GM12864 (cell line): ENCODE measurements at regions not wholly inside any gene's neighbourhood (a gene's known extent, or its start where the extent isn't known, plus 50 kb on each side); places are given as distances from the start of the nearest gene placed in this dataset.

Experiments
- DNase-seq: peaks from one replicate; pipeline ENCODE4 v3.0.0-alpha.2; 2011; ENCODE audit warnings: low read depth
- H3K4me3 ChIP-seq: 2 replicates; pipeline ENCODE4 v1.5.1; 2011; ENCODE audit warnings: mild to moderate bottlenecking, low read depth, low read length, control low read depth
- CTCF ChIP-seq: IDR thresholded peaks from 2 replicates; pipeline ENCODE4 v1.5.1; 2011; ENCODE audit warnings: low read depth, mild to moderate bottlenecking, moderate library complexity, low read length, control low read depth, inconsistent platforms; ENCODE audit errors: missing control alignments

GRCh38 chr20:40551125-40551530 lies 137.9 kb downstream of the MAFB start:
- no peak for DNase-seq
- no peak for TF ChIP-seq CTCF

GRCh38 chr20:40547483-40548091 lies 141.4 kb downstream of the MAFB start:
- DNase-seq: no peak
- no peak overlapping the region for H3K4me3 ChIP-seq
- TF ChIP-seq CTCF: no peak

More at GRCh38 chr20:40551125-40551530, 137.9 kb downstream of the MAFB start:
- no peak overlapping the region for H3K4me3 ChIP-seq

- H3K4me3 ChIP-seq: no peak overlapping the region
Observed at GRCh38 chr20:40545478-40545877, 143.6 kb downstream of the MAFB start.

GRCh38 chr20:40542065-40542464 lies 147.0 kb downstream of the MAFB start:
- TF ChIP-seq CTCF: no peak
- H3K4me3 ChIP-seq: no peak overlapping the region
- no peak for DNase-seq

More at GRCh38 chr20:40545478-40545877, 143.6 kb downstream of the MAFB start:
- DNase-seq: no peak
- no peak for TF ChIP-seq CTCF

GRCh38 chr20:40540166-40540565 lies 148.9 kb downstream of the MAFB start:
- DNase-seq: no peak

GRCh38 chr20:40538131-40538530 lies 150.9 kb downstream of the MAFB start:
- no peak overlapping the region for H3K4me3 ChIP-seq
- TF ChIP-seq CTCF: no peak
- DNase-seq: no peak

More at GRCh38 chr20:40540166-40540565, 148.9 kb downstream of the MAFB start:
- TF ChIP-seq CTCF: no peak
- no peak overlapping the region for H3K4me3 ChIP-seq

- no peak overlapping the region for H3K4me3 ChIP-seq
- no peak for TF ChIP-seq CTCF
- no peak for DNase-seq
Observed at GRCh38 chr20:40536808-40537207, 152.2 kb downstream of the MAFB start.
